OCI-LY1 (cell line): ENCODE measurements at regions not wholly inside any gene's neighbourhood (a gene's known extent, or its start where the extent isn't known, plus 50 kb on each side); places are given as distances from the start of the nearest gene placed in this dataset.

Source experiments
- EZH2 ChIP-seq: fragments of 200-600 bp; sonication (generic), shearing (Covaris generic); IDR thresholded peaks from 2 replicates; pipeline ENCODE4 v1.8.0; 2017; ENCODE audit warnings: borderline replicate concordance, mixed run types, mild to moderate bottlenecking, antibody characterized with exemption, low read length, moderate library complexity, mixed read lengths
- TF ChIP-seq, protein P1 (sequence below): fragments of 200-600 bp; sonication (generic), shearing (Covaris generic); IDR thresholded peaks from 2 replicates; pipeline ENCODE4 v1.5.1; 2017; ENCODE audit warnings: mild to moderate bottlenecking, antibody characterized with exemption, low read length, moderate library complexity, mixed read lengths

DNA sequence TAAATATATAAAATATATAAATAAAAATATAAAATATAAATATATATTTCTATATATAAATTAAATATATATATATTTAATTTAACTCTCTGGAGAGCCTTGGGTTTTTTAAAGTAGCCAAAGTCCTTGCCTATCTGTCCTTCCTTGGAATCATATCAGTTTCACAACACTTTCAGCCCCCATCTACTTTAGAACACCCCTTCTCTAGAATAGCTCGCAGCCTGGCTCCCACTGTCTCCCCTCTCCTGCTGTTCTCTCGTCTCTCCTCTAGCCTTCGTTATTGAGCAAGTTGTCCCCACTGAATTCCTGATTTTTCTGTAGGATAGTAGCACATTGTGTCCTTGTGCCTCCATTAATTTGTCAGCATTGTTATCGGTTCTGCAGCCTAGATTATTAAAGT, 677.0 kb downstream of the RNF144A start:
- TF ChIP-seq, protein P1, sequence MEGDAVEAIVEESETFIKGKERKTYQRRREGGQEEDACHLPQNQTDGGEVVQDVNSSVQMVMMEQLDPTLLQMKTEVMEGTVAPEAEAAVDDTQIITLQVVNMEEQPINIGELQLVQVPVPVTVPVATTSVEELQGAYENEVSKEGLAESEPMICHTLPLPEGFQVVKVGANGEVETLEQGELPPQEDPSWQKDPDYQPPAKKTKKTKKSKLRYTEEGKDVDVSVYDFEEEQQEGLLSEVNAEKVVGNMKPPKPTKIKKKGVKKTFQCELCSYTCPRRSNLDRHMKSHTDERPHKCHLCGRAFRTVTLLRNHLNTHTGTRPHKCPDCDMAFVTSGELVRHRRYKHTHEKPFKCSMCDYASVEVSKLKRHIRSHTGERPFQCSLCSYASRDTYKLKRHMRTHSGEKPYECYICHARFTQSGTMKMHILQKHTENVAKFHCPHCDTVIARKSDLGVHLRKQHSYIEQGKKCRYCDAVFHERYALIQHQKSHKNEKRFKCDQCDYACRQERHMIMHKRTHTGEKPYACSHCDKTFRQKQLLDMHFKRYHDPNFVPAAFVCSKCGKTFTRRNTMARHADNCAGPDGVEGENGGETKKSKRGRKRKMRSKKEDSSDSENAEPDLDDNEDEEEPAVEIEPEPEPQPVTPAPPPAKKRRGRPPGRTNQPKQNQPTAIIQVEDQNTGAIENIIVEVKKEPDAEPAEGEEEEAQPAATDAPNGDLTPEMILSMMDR = no peak
- TF ChIP-seq EZH2 = no peak
